IMR-90 (cell line): ENCODE measurements at regions not wholly inside any gene's neighbourhood (a gene's known extent, or its start where the extent isn't known, plus 50 kb on each side); places are given as distances from the start of the nearest gene placed in this dataset.

ENCODE experiments used
- ATAC-seq: fragments of 200-7000 bp; cut with Tn5 transposase; 2 replicates; pipeline ENCODE4 v1.9.1; 2020; ENCODE audit warnings: low read depth, mild to moderate bottlenecking, moderate library complexity
- BruUV-seq: library from RNA; stranded (reverse); fragments of 400-500 nt; replicated peaks from 2 replicates; lab custom pipeline; 2021; lab: Mats Ljungman, UMichigan
- CTCF ChIA-PET: fragments of 300-600 bp; formaldehyde crosslinking; extraction: SDS; loops from one replicate; lab custom pipeline; 2021; ENCODE audit warnings: antibody characterized with exemption; lab: Yijun Ruan, JAX
- POLR2A ChIA-PET: fragments of 300-600 bp; sonication (Branson Sonifier 250); formaldehyde crosslinking; loops from one replicate; lab custom pipeline; 2022; ENCODE audit warnings: antibody characterized with exemption; ENCODE audit not compliant: unreplicated experiment; lab: Charles Lee
- DNase-seq: peaks from one replicate; pipeline ENCODE4 v3.0.0; 2013
- H2AFZ ChIP-seq: replicated peaks from 2 replicates; pipeline ENCODE3; 2013; ENCODE audit warnings: low read length, mild to moderate bottlenecking; ENCODE audit not compliant: poor library complexity
- H2AK5ac ChIP-seq: 2 replicates; pipeline ENCODE4 v1.6.1; 2013; ENCODE audit warnings: low read depth, low read length, inconsistent platforms
- H2AK9ac ChIP-seq: replicated peaks from 2 replicates; pipeline ENCODE3; 2013; ENCODE audit warnings: mild to moderate bottlenecking, low read depth, low read length, moderate library complexity; ENCODE audit not compliant: poor library complexity
- H2BK120ac ChIP-seq: 2 replicates; pipeline ENCODE4 v1.6.1; 2013; ENCODE audit warnings: low read depth, low read length, inconsistent platforms
- H2BK15ac ChIP-seq: 3 replicates; pipeline ENCODE4 v1.6.1; 2013; ENCODE audit warnings: low read depth, low read length, inconsistent platforms
- H2BK20ac ChIP-seq: 2 replicates; pipeline ENCODE4 v1.6.1; 2013; ENCODE audit warnings: low read depth, mild to moderate bottlenecking, inconsistent platforms, low read length, moderate library complexity
- H2BK5ac ChIP-seq: 2 replicates; pipeline ENCODE4 v1.6.1; 2013; ENCODE audit warnings: mild to moderate bottlenecking, low read depth, low read length, inconsistent platforms; ENCODE audit not compliant: poor library complexity, severe bottlenecking
- H3K14ac ChIP-seq: replicated peaks from 2 replicates; pipeline ENCODE4 v1.6.1; 2013; ENCODE audit warnings: low read depth, low read length, inconsistent platforms
- H3K18ac ChIP-seq: 2 replicates; pipeline ENCODE4 v1.6.1; 2013; ENCODE audit warnings: low read depth, low read length, control low read depth
- H3K23ac ChIP-seq: 2 replicates; pipeline ENCODE4 v1.6.1; 2013; ENCODE audit warnings: low read depth, low read length, inconsistent platforms
- H3K27ac ChIP-seq: 2 replicates; pipeline ENCODE4 v1.5.1; 2013; ENCODE audit warnings: mild to moderate bottlenecking, control low read depth, low read length; ENCODE audit not compliant: insufficient read depth
- H3K27me3 ChIP-seq: 2 replicates; pipeline ENCODE4 v1.6.1; 2013; ENCODE audit warnings: low read length; ENCODE audit not compliant: control insufficient read depth, insufficient read depth
- H3K36me3 ChIP-seq: 2 replicates; pipeline ENCODE4 v1.6.1; 2013; ENCODE audit warnings: low read length, mixed read lengths; ENCODE audit not compliant: control insufficient read depth, insufficient read depth
- H3K4ac ChIP-seq: 2 replicates; pipeline ENCODE4 v1.6.1; 2013; ENCODE audit warnings: low read depth, low read length, inconsistent platforms
- H3K4me1 ChIP-seq: 2 replicates; pipeline ENCODE4 v1.6.1; 2013; ENCODE audit warnings: low read length, mixed read lengths; ENCODE audit not compliant: control insufficient read depth, insufficient read depth
- H3K4me2 ChIP-seq: 2 replicates; pipeline ENCODE4 v1.6.1; 2013; ENCODE audit warnings: low read depth, mild to moderate bottlenecking, control low read depth, low read length, moderate library complexity
- H3K4me3 ChIP-seq: 2 replicates; pipeline ENCODE4 v1.5.1; 2013; ENCODE audit warnings: low read depth, mild to moderate bottlenecking, control low read depth, low read length, moderate library complexity; ENCODE audit not compliant: insufficient read depth
- H3K56ac ChIP-seq: 2 replicates; pipeline ENCODE4 v1.6.1; 2013; ENCODE audit warnings: low read length, inconsistent platforms; ENCODE audit not compliant: insufficient read depth; ENCODE audit errors: extremely low read depth
- H3K79me1 ChIP-seq, 2 experiments: 2 replicates each; pipeline ENCODE4 v1.6.1; 2013; ENCODE audit warnings: low read length in 2 of 2, inconsistent platforms in 1 of 2, low read depth in 1 of 2
- H3K9ac ChIP-seq: 2 replicates; pipeline ENCODE4 v1.6.1; 2013; ENCODE audit warnings: low read depth, low read length, control low read depth
- H3K9me1 ChIP-seq: 2 replicates; pipeline ENCODE4 v1.6.1; 2013; ENCODE audit warnings: low read length, inconsistent platforms; ENCODE audit not compliant: insufficient read depth
- H3K9me3 ChIP-seq: 2 replicates; pipeline ENCODE4 v1.6.1; 2013; ENCODE audit warnings: low read length; ENCODE audit not compliant: control insufficient read depth, insufficient read depth
- H4K20me1 ChIP-seq: 2 replicates; pipeline ENCODE4 v1.6.1; 2013; ENCODE audit warnings: low read length, inconsistent platforms; ENCODE audit not compliant: insufficient read depth
- H4K5ac ChIP-seq: 2 replicates; pipeline ENCODE4 v1.6.1; 2013; ENCODE audit warnings: mild to moderate bottlenecking, low read depth, low read length, control low read depth
- H4K8ac ChIP-seq, 2 experiments: 2 replicates each; pipeline ENCODE4 v1.6.1; 2013; ENCODE audit warnings: low read depth in 2 of 2, low read length in 2 of 2, control low read depth in 1 of 2, inconsistent platforms in 1 of 2
- H4K91ac ChIP-seq: 2 replicates; pipeline ENCODE4 v1.6.1; 2013; ENCODE audit warnings: low read depth, low read length, inconsistent platforms; ENCODE audit not compliant: insufficient read depth
- CEBPB ChIP-seq: IDR thresholded peaks from 2 replicates; pipeline ENCODE4 v1.6.1; 2012; ENCODE audit warnings: low read depth, low read length, improper control_type of control experiment
- FOS ChIP-seq: fragments of 150-350 bp; IDR thresholded peaks from 2 replicates; pipeline ENCODE4 v1.6.1; 2016; ENCODE audit warnings: low read depth, low read length
- MAFK ChIP-seq: IDR thresholded peaks from 2 replicates; pipeline ENCODE4 v1.6.1; 2012; ENCODE audit warnings: low read depth, low read length, improper control_type of control experiment
- MXI1 ChIP-seq: IDR thresholded peaks from 2 replicates; pipeline ENCODE4 v1.6.1; 2012; ENCODE audit warnings: low read depth, mild to moderate bottlenecking, low read length, moderate library complexity, borderline replicate concordance
- NFE2L2 ChIP-seq: fragments of 150-350 bp; IDR thresholded peaks from 2 replicates; pipeline ENCODE4 v1.6.1; 2016; ENCODE audit warnings: low read depth, mild to moderate bottlenecking, low read length
- RAD21 ChIP-seq: IDR thresholded peaks from 2 replicates; pipeline ENCODE4 v1.6.1; 2012; ENCODE audit warnings: low read length, improper control_type of control experiment
- RCOR1 ChIP-seq: IDR thresholded peaks from 2 replicates; pipeline ENCODE4 v1.6.1; 2012; ENCODE audit warnings: mild to moderate bottlenecking, low read length, improper control_type of control experiment; ENCODE audit not compliant: insufficient replicate concordance
- WGBS, 2 experiments: methylation state at CpG; one replicate each; pipeline versions ENCODE4 v1.1.5 to v1.1.7; 2013; ENCODE audit warnings: missing lambda C conversion rate in 2 of 2; ENCODE audit not compliant: insufficient read length in 1 of 2; ENCODE audit errors: extremely low coverage in 2 of 2; 5-methylcytosine and 5-hydroxymethylcytosine counted together
- dilution Hi-C: fragments of 300-500 bp; cut with HindIII; formaldehyde crosslinking; loops from one replicate; pipeline ENCODE4 v1.14.3; 2018; ENCODE audit warnings: low sequenced_read_pairs; ENCODE audit not compliant: unreplicated experiment
- in situ Hi-C: fragments of 300-500 bp; cut with MboI; formaldehyde crosslinking; loops from 3 replicates; pipeline ENCODE4 v1.14.3; 2019; ENCODE audit warnings: low sequenced_read_pairs, inconsistent platforms, mixed read lengths
- intact Hi-C: fragments of 100-400 bp; cut with micrococcal nuclease; formaldehyde crosslinking; loops from 2 replicates; pipeline ENCODE4 v1.10.0; 2022
- TF ChIP-seq, protein P1 (sequence below): fragments of 150-350 bp; IDR thresholded peaks from 2 replicates; pipeline ENCODE4 v1.6.1; 2016; ENCODE audit warnings: low read depth, mild to moderate bottlenecking, low read length, moderate library complexity, borderline replicate concordance
- TF ChIP-seq, protein P2 (sequence below): conservative IDR thresholded peaks from 2 replicates; pipeline ENCODE4 v1.5.1; 2012; ENCODE audit warnings: mild to moderate bottlenecking, low read depth, low read length, improper control_type of control experiment

GRCh38 chr1:55412060-55412459 is 196.9 kb upstream of the USP24 start:
- dilution Hi-C loops (no loop called here), intact Hi-C loops (no loop called here), in situ Hi-C loops (no loop called here)
- no peak overlapping the region for H2BK120ac ChIP-seq
- no peak overlapping the region for H4K5ac ChIP-seq
- no peaks in the 10 kb centered on the region for H4K20me1 ChIP-seq
- H2AK9ac ChIP-seq, result no peak overlapping the region
- no peak for ATAC-seq
- no peaks in the 10 kb centered on the region for H3K4me1 ChIP-seq
- POLR2A ChIA-PET, result no interaction called here
- H3K14ac ChIP-seq, result no peak overlapping the region
- no peak overlapping the region for H4K91ac ChIP-seq
- CTCF ChIA-PET, result interaction anchor here (1.2 kb wide), 2 partner anchors 10 to 33 kb away, joined by 4 read pairs; no protein-coding TSS in a partner anchor
- BruUV-seq, result no TSS peak
- H3K4ac ChIP-seq, result no peak overlapping the region
- no peak overlapping the region for H3K4me3 ChIP-seq
- no peak for DNase-seq
- no peak overlapping the region for H2BK20ac ChIP-seq
- H3K9me1 ChIP-seq, result no peaks in the 10 kb centered on the region
- H3K36me3 ChIP-seq, result no peaks in the 10 kb centered on the region
- H3K27ac ChIP-seq, result no peak overlapping the region
- H4K8ac ChIP-seq, result no peak overlapping the region
- H3K27me3 ChIP-seq, result no peaks in the 10 kb centered on the region
- no peak overlapping the region for H3K23ac ChIP-seq
- H3K9ac ChIP-seq, result no peak overlapping the region
- TF ChIP-seq RAD21 (no peak), RCOR1 (no peak), CEBPB (no peak), MAFK (no peak), FOS (no peak), MXI1 (no peak), NFE2L2 (no peak)
- TF ChIP-seq, protein P1, sequence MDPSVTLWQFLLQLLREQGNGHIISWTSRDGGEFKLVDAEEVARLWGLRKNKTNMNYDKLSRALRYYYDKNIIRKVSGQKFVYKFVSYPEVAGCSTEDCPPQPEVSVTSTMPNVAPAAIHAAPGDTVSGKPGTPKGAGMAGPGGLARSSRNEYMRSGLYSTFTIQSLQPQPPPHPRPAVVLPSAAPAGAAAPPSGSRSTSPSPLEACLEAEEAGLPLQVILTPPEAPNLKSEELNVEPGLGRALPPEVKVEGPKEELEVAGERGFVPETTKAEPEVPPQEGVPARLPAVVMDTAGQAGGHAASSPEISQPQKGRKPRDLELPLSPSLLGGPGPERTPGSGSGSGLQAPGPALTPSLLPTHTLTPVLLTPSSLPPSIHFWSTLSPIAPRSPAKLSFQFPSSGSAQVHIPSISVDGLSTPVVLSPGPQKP, result no peak
- TF ChIP-seq, protein P2, sequence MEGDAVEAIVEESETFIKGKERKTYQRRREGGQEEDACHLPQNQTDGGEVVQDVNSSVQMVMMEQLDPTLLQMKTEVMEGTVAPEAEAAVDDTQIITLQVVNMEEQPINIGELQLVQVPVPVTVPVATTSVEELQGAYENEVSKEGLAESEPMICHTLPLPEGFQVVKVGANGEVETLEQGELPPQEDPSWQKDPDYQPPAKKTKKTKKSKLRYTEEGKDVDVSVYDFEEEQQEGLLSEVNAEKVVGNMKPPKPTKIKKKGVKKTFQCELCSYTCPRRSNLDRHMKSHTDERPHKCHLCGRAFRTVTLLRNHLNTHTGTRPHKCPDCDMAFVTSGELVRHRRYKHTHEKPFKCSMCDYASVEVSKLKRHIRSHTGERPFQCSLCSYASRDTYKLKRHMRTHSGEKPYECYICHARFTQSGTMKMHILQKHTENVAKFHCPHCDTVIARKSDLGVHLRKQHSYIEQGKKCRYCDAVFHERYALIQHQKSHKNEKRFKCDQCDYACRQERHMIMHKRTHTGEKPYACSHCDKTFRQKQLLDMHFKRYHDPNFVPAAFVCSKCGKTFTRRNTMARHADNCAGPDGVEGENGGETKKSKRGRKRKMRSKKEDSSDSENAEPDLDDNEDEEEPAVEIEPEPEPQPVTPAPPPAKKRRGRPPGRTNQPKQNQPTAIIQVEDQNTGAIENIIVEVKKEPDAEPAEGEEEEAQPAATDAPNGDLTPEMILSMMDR, result no peak
- H2AK5ac ChIP-seq, result no peak overlapping the region
- WGBS, 2 experiments, result no CpG with 5 or more reads among the region's 2 CpGs
- no peak overlapping the region for H3K56ac ChIP-seq
- no peak overlapping the region for H3K18ac ChIP-seq
- H3K9me3 ChIP-seq, result peaks cover 4% of the 10 kb centered on the region; the same call in 1 of the 2 replicates
- no peak overlapping the region for H2AFZ ChIP-seq
- no peak overlapping the region for H2BK5ac ChIP-seq
- no peak overlapping the region for H3K4me2 ChIP-seq
- no peak overlapping the region for H2BK15ac ChIP-seq
- H3K79me1 ChIP-seq, result no peaks in the 10 kb centered on the region
